ENCODE measurements at regions not wholly inside any gene's neighbourhood (a gene's known extent, or its start where the extent isn't known, plus 50 kb on each side); places are given as distances from the start of the nearest gene placed in this dataset.

DNA sequence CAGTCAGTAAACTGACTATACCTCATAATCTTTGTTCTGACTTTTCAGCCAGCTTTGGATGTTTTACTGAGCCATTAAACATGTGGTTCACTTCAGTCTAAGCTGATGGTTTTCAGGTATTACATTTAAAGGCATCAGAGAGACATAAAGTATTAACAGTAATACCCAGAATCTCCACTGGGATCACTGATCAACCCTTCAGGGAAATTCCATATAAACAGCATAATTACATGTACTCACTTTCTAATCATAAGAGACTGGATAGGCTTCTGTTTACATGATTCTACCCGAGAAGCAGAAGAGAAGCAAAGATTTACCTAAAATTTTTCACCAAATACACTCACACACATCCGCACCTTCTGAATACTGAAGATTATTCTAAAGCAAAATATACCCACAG lies 186.7 kb upstream of the FREM1 start:
- Histone ChIP-seq H3K4me2 (ENCODE audit: low read length) (no peak overlapping the region), H3K27ac (ENCODE audit: low read length) (no peak overlapping the region), H4K20me1 (ENCODE audit: low read length) (no peaks in the 10 kb centered on the region), H3K4me3 (ENCODE audit: low read length) (no peak overlapping the region), H3K36me3 (ENCODE audit: low read depth, low read length) (no peaks in the 10 kb centered on the region), H3K79me2 (ENCODE audit: low read length) (no peaks in the 10 kb centered on the region), H3K4me1 (ENCODE audit: insufficient read depth, low read length) (no peaks in the 10 kb centered on the region), H2AFZ (ENCODE audit: low read length) (no peak overlapping the region), H3F3A (ENCODE audit: low read length, unreplicated experiment) (no peaks in the 10 kb centered on the region), H3K9me2 (replicated peaks; ENCODE audit: low read length) (no peaks in the 10 kb centered on the region), H3K9ac (ENCODE audit: low read length) (no peak overlapping the region), H3K9me3 (ENCODE audit: low read length) (no peaks in the 10 kb centered on the region), H3K27me3 (ENCODE audit: low read length) (0 out of 2 replicates have a peak, but pooled peaks cover 3% of the 10 kb centered on the region)
- DNase-seq, result peak; percentile 12
- ChIA-PET POLR2A (ENCODE audit: unreplicated experiment) (no interaction called here), CTCF (no interaction called here)
- TF ChIP-seq, protein P1, sequence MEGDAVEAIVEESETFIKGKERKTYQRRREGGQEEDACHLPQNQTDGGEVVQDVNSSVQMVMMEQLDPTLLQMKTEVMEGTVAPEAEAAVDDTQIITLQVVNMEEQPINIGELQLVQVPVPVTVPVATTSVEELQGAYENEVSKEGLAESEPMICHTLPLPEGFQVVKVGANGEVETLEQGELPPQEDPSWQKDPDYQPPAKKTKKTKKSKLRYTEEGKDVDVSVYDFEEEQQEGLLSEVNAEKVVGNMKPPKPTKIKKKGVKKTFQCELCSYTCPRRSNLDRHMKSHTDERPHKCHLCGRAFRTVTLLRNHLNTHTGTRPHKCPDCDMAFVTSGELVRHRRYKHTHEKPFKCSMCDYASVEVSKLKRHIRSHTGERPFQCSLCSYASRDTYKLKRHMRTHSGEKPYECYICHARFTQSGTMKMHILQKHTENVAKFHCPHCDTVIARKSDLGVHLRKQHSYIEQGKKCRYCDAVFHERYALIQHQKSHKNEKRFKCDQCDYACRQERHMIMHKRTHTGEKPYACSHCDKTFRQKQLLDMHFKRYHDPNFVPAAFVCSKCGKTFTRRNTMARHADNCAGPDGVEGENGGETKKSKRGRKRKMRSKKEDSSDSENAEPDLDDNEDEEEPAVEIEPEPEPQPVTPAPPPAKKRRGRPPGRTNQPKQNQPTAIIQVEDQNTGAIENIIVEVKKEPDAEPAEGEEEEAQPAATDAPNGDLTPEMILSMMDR (conservative IDR thresholded peaks at IDR 0.05; ENCODE audit: low read depth, low read length), result no peak; the same call in 1 of the 2 replicates
- no peak for TF ChIP-seq EZH2phosphoT487 (IDR thresholded peaks at IDR 0.05; ENCODE audit: borderline replicate concordance, low read length)
- TF ChIP-seq EZH2 (IDR thresholded peaks at IDR 0.05; ENCODE audit: low read length, unreplicated experiment), result no peak
- intact Hi-C loops (cut with micrococcal nuclease), result no loop called here
- BruUV-seq (replicated peaks), result no TSS peak
- no peak for ATAC-seq

DNA sequence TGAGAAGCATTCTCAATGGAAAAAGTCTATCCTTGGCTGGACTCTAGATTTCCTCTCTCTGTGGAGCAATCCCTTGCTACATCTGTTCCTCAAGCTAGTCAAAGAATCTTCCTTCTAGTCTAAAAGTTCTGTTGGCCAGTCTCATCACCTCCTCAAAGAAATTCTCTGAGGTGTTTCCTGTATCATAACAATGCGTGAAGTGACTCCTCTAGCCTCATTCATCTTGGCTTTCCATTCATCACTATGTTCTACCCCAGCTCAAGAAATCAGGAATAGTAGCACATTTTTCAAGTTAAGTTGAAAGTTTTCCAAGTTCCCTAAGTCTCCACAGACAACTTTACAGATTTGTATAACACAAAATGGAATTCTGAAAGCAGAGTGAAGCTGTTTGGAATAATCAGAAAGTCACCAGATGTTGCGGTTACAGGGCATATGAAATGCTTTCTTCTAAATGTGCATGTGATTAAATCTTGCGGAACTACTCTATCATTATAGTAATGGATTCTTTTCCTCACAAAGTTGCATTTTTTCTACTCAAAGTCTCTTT lies 176.6 kb upstream of the FREM1 start:
- Histone ChIP-seq H3K4me1 (ENCODE audit: insufficient read depth, low read length) (no peaks in the 10 kb centered on the region), H3K36me3 (ENCODE audit: low read depth, low read length) (no peaks in the 10 kb centered on the region), H3K4me3 (ENCODE audit: low read length) (no peak overlapping the region), H3K9ac (ENCODE audit: low read length) (no peak overlapping the region), H4K20me1 (ENCODE audit: low read length) (no peaks in the 10 kb centered on the region), H3K4me2 (ENCODE audit: low read length) (no peak overlapping the region), H3K9me3 (ENCODE audit: low read length) (no peaks in the 10 kb centered on the region), H3K27me3 (ENCODE audit: low read length) (no peaks in the 10 kb centered on the region), H3F3A (ENCODE audit: low read length, unreplicated experiment) (no peaks in the 10 kb centered on the region), H3K79me2 (ENCODE audit: low read length) (no peaks in the 10 kb centered on the region), H3K27ac (ENCODE audit: low read length) (no peak overlapping the region), H3K9me2 (replicated peaks; ENCODE audit: low read length) (no peaks in the 10 kb centered on the region), H2AFZ (ENCODE audit: low read length) (no peak overlapping the region)
- ChIA-PET POLR2A (ENCODE audit: unreplicated experiment) (interaction anchor here (0.6 kb wide), 1 partner anchor 464 kb away, joined by 3 read pairs; no protein-coding TSS in a partner anchor), CTCF (no interaction called here)
- TF ChIP-seq, protein P1 (conservative IDR thresholded peaks at IDR 0.05; ENCODE audit: low read depth, low read length), result no peak
- TF ChIP-seq EZH2 (IDR thresholded peaks at IDR 0.05; ENCODE audit: low read length, unreplicated experiment) (no peak), EZH2phosphoT487 (IDR thresholded peaks at IDR 0.05; ENCODE audit: borderline replicate concordance, low read length) (no peak)
- intact Hi-C loops (cut with micrococcal nuclease), result no loop called here
- DNase-seq (no peak), ATAC-seq (no peak)
- no TSS peak for BruUV-seq (replicated peaks)

GRCh38 chr9:15086156-15086763 lies 176.0 kb upstream of the FREM1 start:
- ChIA-PET POLR2A (ENCODE audit: unreplicated experiment) (no interaction called here), CTCF (no interaction called here)
- no peak overlapping the region for H3K4me3 ChIP-seq (ENCODE audit: low read length)
- H3K9me3 ChIP-seq (ENCODE audit: low read length), result no peaks in the 10 kb centered on the region
- H3K4me1 ChIP-seq (ENCODE audit: insufficient read depth, low read length), result no peaks in the 10 kb centered on the region
- no peaks in the 10 kb centered on the region for H3K9me2 ChIP-seq (replicated peaks; ENCODE audit: low read length)
- no peaks in the 10 kb centered on the region for H3K36me3 ChIP-seq (ENCODE audit: low read depth, low read length)
- TF ChIP-seq EZH2 (IDR thresholded peaks at IDR 0.05; ENCODE audit: low read length, unreplicated experiment), result no peak
- TF ChIP-seq, protein P1 (conservative IDR thresholded peaks at IDR 0.05; ENCODE audit: low read depth, low read length), result no peak
- no peak for TF ChIP-seq EZH2phosphoT487 (IDR thresholded peaks at IDR 0.05; ENCODE audit: borderline replicate concordance, low read length)
- H3K27ac ChIP-seq (ENCODE audit: low read length), result no peak overlapping the region
- intact Hi-C loops (cut with micrococcal nuclease), result no loop called here
- H4K20me1 ChIP-seq (ENCODE audit: low read length), result no peaks in the 10 kb centered on the region
- H3F3A ChIP-seq (ENCODE audit: low read length, unreplicated experiment), result no peaks in the 10 kb centered on the region
- no peak overlapping the region for H3K9ac ChIP-seq (ENCODE audit: low read length)
- DNase-seq, result no peak
- H2AFZ ChIP-seq (ENCODE audit: low read length), result no peak overlapping the region
- no TSS peak for BruUV-seq (replicated peaks)
- ATAC-seq, result no peak
- no peak overlapping the region for H3K4me2 ChIP-seq (ENCODE audit: low read length)
- no peaks in the 10 kb centered on the region for H3K27me3 ChIP-seq (ENCODE audit: low read length)
- H3K79me2 ChIP-seq (ENCODE audit: low read length), result no peaks in the 10 kb centered on the region

Data from PC-3 (cell line).